Gastroesophageal sphincter (tissue), 3 donors: ENCODE measurements at regions not wholly inside any gene's neighbourhood (a gene's known extent, or its start where the extent isn't known, plus 50 kb on each side); places are given as distances from the start of the nearest gene placed in this dataset.

Experiments used
- EP300 ChIP-seq: sonication (generic); formaldehyde crosslinking; IDR thresholded peaks from one replicate; pipeline ENCODE4 v1.6.1; 2017; ENCODE audit warnings: antibody characterized with exemption, mild to moderate bottlenecking
- POLR2A ChIP-seq, 2 donors: fragments of 450-650 bp; IDR thresholded peaks; one replicate each; pipeline ENCODE4 v1.6.1; 2017; ENCODE audit warnings: antibody characterized with exemption in 2 of 2, mild to moderate bottlenecking in 2 of 2, moderate library complexity in 1 of 2
- POLR2AphosphoS5 ChIP-seq: sonication (generic); formaldehyde crosslinking; IDR thresholded peaks from one replicate; pipeline ENCODE4 v1.6.1; 2017; ENCODE audit warnings: antibody characterized with exemption
- TF ChIP-seq, protein P1 (sequence below), 4 experiments: fragments of 200-600 bp in 2 of 4; fragments of 450-650 bp in 2 of 4; sonication (generic) in 1 of 4; IDR thresholded peaks; one replicate each; pipeline ENCODE4 v1.5.1; 2017 to 2019; ENCODE audit warnings: antibody characterized with exemption in 4 of 4, mild to moderate bottlenecking in 2 of 4, moderate library complexity in 2 of 4

DNA sequence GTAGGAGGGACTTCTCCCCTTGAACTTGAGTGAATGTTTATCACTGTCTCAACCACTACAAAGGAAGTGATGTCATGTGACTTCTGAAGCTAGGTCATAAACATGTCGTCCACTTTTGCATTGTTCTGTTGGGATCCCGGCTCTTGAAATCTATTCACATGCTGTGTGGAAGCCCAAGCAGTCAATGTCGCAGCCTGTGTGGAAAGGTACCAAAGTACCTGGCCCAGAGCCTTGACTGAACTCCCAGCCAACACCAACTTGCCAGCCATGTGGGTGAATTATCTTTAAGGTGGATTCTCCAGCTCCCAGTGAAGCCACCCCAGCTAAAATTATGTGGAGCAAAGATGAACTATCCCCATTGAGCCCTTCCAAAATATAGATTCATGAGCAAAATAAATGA, 85.0 kb upstream of the USP38 start:
- TF ChIP-seq, protein P1, sequence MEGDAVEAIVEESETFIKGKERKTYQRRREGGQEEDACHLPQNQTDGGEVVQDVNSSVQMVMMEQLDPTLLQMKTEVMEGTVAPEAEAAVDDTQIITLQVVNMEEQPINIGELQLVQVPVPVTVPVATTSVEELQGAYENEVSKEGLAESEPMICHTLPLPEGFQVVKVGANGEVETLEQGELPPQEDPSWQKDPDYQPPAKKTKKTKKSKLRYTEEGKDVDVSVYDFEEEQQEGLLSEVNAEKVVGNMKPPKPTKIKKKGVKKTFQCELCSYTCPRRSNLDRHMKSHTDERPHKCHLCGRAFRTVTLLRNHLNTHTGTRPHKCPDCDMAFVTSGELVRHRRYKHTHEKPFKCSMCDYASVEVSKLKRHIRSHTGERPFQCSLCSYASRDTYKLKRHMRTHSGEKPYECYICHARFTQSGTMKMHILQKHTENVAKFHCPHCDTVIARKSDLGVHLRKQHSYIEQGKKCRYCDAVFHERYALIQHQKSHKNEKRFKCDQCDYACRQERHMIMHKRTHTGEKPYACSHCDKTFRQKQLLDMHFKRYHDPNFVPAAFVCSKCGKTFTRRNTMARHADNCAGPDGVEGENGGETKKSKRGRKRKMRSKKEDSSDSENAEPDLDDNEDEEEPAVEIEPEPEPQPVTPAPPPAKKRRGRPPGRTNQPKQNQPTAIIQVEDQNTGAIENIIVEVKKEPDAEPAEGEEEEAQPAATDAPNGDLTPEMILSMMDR (IDR thresholded peaks at IDR 0.05): no peak
- TF ChIP-seq POLR2A (IDR thresholded peaks at IDR 0.05): no peak
- no peak for TF ChIP-seq POLR2AphosphoS5
- no peak for TF ChIP-seq EP300
